ENCODE measurements at regions not wholly inside any gene's neighbourhood (a gene's known extent, or its start where the extent isn't known, plus 50 kb on each side); places are given as distances from the start of the nearest gene placed in this dataset.
A peak's percentile ranks its signal among the peaks of the same experiment; 100 is the strongest.

GRCh38 chr20:20941468-20941889 lies 164.7 kb downstream of the LINC00237 start (continued):
- TF ChIP-seq ZFP82 (CRISPR knock-in tag; IDR thresholded peaks at IDR 0.05; ENCODE audit: borderline replicate concordance), result no peak
- TF ChIP-seq ZNF546 (CRISPR knock-in tag; conservative IDR thresholded peaks at IDR 0.05), result no peak
- 0 out of 2 replicates have a peak, but pooled peaks have one; percentile 22 for TF ChIP-seq ZNF574 (CRISPR knock-in tag; IDR thresholded peaks at IDR 0.05)
- peak; percentile 56; the same call in 1 of the 2 replicates for TF ChIP-seq DPF2 (CRISPR knock-in tag; IDR thresholded peaks at IDR 0.05; ENCODE audit: borderline replicate concordance, low read depth)
- TF ChIP-seq ZNF362 (CRISPR knock-in tag; IDR thresholded peaks at IDR 0.05; ENCODE audit: borderline replicate concordance), result no peak
- peak; percentile 74; the same call in 1 of the 2 replicates for TF ChIP-seq TGIF2 (CRISPR knock-in tag; IDR thresholded peaks at IDR 0.05)
- TF ChIP-seq ZNF530 (CRISPR knock-in tag; IDR thresholded peaks at IDR 0.05; ENCODE audit: low read depth), result no peak
- TF ChIP-seq ZNF768 (CRISPR knock-in tag; IDR thresholded peaks at IDR 0.05), result no peak
- no peak for TF ChIP-seq ATM (IDR thresholded peaks at IDR 0.05; ENCODE audit: borderline replicate concordance)
- TF ChIP-seq ZNF839 (CRISPR knock-in tag; IDR thresholded peaks at IDR 0.05; ENCODE audit: borderline replicate concordance), result no peak
- peak; percentile 73 for TF ChIP-seq SKIL (CRISPR knock-in tag; IDR thresholded peaks at IDR 0.05; ENCODE audit: borderline replicate concordance)
- no peak for TF ChIP-seq ZNF597 (CRISPR knock-in tag; IDR thresholded peaks at IDR 0.05)
- TF ChIP-seq ZNF644 (CRISPR knock-in tag; IDR thresholded peaks at IDR 0.05; ENCODE audit: low read depth), result 0 out of 2 replicates have a peak, but pooled peaks have one; percentile 34
- no peak for TF ChIP-seq SCMH1 (CRISPR knock-in tag; IDR thresholded peaks at IDR 0.05; ENCODE audit: borderline replicate concordance)
- no peak for TF ChIP-seq ZNF451 (CRISPR knock-in tag; IDR thresholded peaks at IDR 0.05)
- peak; percentile 86 for TF ChIP-seq HDAC2 (CRISPR knock-in tag; IDR thresholded peaks at IDR 0.05)
- peak; percentile 37; the same call in 1 of the 2 replicates for TF ChIP-seq ZSCAN9 (CRISPR knock-in tag; IDR thresholded peaks at IDR 0.05; ENCODE audit: borderline replicate concordance)
- no peak for TF ChIP-seq MBD4 (IDR thresholded peaks at IDR 0.05; ENCODE audit: borderline replicate concordance, low read length)
- TF ChIP-seq NAIF1 (CRISPR knock-in tag; IDR thresholded peaks at IDR 0.05; ENCODE audit: borderline replicate concordance), result peak; percentile 43; the same call in 1 of the 2 replicates
- TF ChIP-seq PBX2 (CRISPR knock-in tag; IDR thresholded peaks at IDR 0.05), result peak; percentile 72; the same call in 1 of the 2 replicates
- TF ChIP-seq EHMT2 (IDR thresholded peaks at IDR 0.05; ENCODE audit: borderline replicate concordance, low read depth, low read length), result peak; percentile 72; the same call in 1 of the 2 replicates
- TF ChIP-seq KDM6A (CRISPR knock-in tag; IDR thresholded peaks at IDR 0.05; ENCODE audit: low read depth), result no peak
- TF ChIP-seq SSRP1 (CRISPR knock-in tag; IDR thresholded peaks at IDR 0.05), result peak; percentile 75; the same call in 1 of the 2 replicates
- peak; percentile 21; the same call in 1 of the 2 replicates for TF ChIP-seq PHF21A (CRISPR knock-in tag; IDR thresholded peaks at IDR 0.05)
